ENCODE measurements at regions not wholly inside any gene's neighbourhood (a gene's known extent, or its start where the extent isn't known, plus 50 kb on each side); places are given as distances from the start of the nearest gene placed in this dataset.
"Not testable (repeated sequence)": the region's sequence is repeated elsewhere in the genome, so short reads cannot be mapped to it uniquely, and the experiment has no call there.

DNA sequence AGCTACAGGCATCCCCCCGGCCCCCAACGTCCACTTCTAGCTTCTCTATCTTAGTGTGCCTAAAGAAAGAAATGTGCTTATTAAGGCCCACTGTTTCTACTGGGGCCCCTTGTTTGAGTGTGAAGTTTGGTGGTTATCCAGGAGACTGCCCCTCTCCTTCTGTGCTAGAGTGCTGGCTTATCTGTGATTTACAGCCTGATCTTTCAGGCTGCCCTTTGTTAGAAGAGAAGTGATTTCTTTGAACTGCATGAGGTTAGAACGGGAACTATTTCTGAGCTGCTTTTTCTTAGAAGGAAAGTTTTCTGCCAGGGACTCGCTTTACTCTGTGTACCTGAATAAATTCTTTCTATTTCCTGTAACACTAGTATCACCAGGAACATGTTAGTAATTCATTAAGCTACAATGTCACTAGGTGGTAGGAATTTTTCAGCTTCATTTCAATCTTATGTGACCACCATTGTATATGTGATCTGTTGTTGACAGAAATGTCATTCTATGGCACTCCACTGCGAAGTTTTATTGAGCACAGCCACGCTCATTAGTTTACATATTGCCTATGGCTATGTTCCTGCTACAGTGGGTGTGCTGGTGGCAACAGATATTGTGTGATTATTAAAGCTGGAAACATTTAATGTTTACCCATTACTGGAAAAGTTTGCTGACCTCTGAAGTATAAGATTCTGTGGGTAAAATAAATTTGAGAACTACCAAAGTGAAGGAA is 193.8 kb upstream of the CXorf51B start:
- WGBS, 4 donors = 29 to 46% (median 32%) methylated on average over 6 of the region's 6 CpGs
- H3K36me3 ChIP-seq (replicated peaks in 1 of 2) = no peaks in the 10 kb centered on the region
- TF ChIP-seq, protein P1, sequence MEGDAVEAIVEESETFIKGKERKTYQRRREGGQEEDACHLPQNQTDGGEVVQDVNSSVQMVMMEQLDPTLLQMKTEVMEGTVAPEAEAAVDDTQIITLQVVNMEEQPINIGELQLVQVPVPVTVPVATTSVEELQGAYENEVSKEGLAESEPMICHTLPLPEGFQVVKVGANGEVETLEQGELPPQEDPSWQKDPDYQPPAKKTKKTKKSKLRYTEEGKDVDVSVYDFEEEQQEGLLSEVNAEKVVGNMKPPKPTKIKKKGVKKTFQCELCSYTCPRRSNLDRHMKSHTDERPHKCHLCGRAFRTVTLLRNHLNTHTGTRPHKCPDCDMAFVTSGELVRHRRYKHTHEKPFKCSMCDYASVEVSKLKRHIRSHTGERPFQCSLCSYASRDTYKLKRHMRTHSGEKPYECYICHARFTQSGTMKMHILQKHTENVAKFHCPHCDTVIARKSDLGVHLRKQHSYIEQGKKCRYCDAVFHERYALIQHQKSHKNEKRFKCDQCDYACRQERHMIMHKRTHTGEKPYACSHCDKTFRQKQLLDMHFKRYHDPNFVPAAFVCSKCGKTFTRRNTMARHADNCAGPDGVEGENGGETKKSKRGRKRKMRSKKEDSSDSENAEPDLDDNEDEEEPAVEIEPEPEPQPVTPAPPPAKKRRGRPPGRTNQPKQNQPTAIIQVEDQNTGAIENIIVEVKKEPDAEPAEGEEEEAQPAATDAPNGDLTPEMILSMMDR (IDR thresholded peaks at IDR 0.05) = no peak
- DNase-seq = no peak
- intact Hi-C loops (cut with DNase I) = no loop called here
- no peaks in the 10 kb centered on the region for H3K9me3 ChIP-seq (replicated peaks in 1 of 3)
- H3K27me3 ChIP-seq = no peaks in the 10 kb centered on the region
- H3K4me3 ChIP-seq = no peak overlapping the region
- no peaks in the 10 kb centered on the region for H3K4me1 ChIP-seq (replicated peaks in 1 of 2)
- no peak overlapping the region for H3K27ac ChIP-seq

DNA sequence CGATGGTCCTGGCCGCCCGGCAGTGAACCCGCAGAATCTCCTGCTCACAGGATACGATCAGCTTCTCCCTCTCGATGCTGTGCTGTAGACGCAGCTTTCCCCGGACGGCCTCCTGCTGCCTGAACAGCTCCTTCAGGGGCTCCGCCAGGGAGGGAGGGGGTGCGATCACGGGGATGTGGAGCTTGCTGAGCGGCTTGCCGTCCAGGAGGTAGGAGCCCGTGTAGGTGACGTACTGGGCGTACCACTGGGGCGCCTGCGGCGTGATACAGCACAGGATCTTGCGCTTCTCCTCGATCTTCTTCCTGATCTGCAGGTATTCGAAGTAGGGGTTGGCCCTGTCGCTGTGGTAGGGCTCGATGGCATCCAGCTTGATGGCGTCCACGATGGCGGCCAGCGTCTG is 189.6 kb upstream of the CXorf51B start:
- DNase-seq; H3K4me1 ChIP-seq (replicated peaks in 1 of 2); H3K9me3 ChIP-seq (replicated peaks in 1 of 3); H3K4me3 ChIP-seq; H3K36me3 ChIP-seq (replicated peaks in 1 of 2); H3K27me3 ChIP-seq; intact Hi-C loops (cut with DNase I); H3K27ac ChIP-seq: not testable (repeated sequence)
- WGBS, 4 donors = 87 to 95% (median 91%) methylated on average over 8 to 28 of the region's 29 CpGs; no CpG with 5 or more reads in 1 of the 4 donors

DNA sequence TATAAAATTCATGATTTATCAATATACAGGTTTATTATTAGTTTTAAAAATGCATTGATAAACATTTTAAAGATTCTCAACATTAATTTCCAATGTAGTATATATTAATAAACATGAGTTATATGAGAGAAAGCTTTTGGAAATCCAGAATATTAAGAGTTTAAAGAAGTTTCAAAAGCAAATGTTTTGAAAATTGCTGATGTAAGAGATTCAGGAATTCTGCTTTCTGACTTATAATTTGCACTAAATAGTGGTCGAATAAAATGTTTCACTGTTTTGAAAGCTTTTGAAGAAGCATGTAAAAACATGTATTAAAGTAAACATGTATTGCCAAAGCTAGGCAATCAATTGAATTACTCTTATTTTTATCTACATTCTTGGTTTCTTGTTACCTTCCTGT is 151.2 kb upstream of the CXorf51B start:
- no peak overlapping the region for H3K27ac ChIP-seq
- 35 to 62% (median 50%) methylated on average over 1 of the region's 1 CpG for WGBS, 4 donors
- H3K9me3 ChIP-seq (replicated peaks in 1 of 3) = no peaks in the 10 kb centered on the region
- H3K27me3 ChIP-seq = no peaks in the 10 kb centered on the region
- H3K4me1 ChIP-seq (replicated peaks in 1 of 2) = no peaks in the 10 kb centered on the region
- TF ChIP-seq, protein P1 (IDR thresholded peaks at IDR 0.05) = no peak
- no peak for TF ChIP-seq POLR2A (IDR thresholded peaks at IDR 0.05)
- H3K36me3 ChIP-seq (replicated peaks in 1 of 2) = no peaks in the 10 kb centered on the region
- H3K4me3 ChIP-seq = no peak overlapping the region
- intact Hi-C loops (cut with DNase I) = no loop called here
- DNase-seq = no peak

DNA sequence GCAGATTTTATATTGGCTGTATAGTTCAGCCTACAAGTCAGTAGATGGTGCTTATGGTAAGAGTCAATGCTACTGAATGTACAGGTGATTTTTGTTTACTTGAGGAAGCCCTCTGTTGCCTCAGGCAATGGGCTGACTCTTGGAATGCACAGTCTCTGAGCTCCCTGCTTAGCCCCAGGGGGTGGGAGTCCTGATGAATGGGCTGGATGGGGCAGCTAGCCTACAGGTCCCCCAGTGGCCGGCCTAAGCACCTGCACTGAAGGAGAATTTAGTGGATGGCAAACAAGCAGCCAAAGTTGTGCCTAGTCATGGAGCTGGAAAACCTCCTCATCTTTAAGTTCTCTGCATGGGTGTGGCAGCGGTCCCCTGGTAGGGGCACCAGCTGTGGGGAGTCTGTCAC is 101.8 kb upstream of the CXorf51B start:
- intact Hi-C loops (cut with DNase I) = no loop called here
- Histone ChIP-seq H3K36me3 (replicated peaks in 1 of 2) (no peaks in the 10 kb centered on the region), H3K9me3 (replicated peaks in 1 of 3) (no peaks in the 10 kb centered on the region), H3K27me3 (peaks cover 3% of the 10 kb centered on the region), H3K4me3 (no peak overlapping the region), H3K27ac (no peak overlapping the region), H3K4me1 (replicated peaks in 1 of 2) (no peaks in the 10 kb centered on the region)
- 67 to 100% (median 80%) methylated on average over 1 to 2 of the region's 2 CpGs for WGBS, 4 donors
- no peak for DNase-seq
- TF ChIP-seq POLR2A (IDR thresholded peaks at IDR 0.05) = no peak
- TF ChIP-seq, protein P1 (IDR thresholded peaks at IDR 0.05) = no peak

DNA sequence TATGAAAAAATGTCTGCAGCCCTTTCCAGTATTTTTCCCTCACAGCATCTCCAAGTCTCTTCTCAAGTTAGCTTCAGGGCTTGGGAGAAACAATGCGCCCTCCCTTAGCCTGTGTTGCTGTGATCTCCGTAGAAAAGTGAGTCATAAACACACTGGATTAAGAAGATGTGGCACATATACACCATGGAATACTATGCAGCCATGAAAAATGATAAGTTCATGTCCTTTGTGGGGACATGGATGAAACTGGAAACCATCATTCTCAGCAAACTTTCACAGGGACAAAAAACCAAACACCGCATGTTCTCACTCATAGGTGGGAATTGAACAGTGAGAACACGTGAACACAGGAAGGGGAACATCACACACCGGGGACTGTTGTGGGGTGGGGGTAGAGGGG is 100.7 kb upstream of the CXorf51B start:
- H3K27ac ChIP-seq; H3K27me3 ChIP-seq; H3K9me3 ChIP-seq (replicated peaks in 1 of 3); DNase-seq; intact Hi-C loops (cut with DNase I); H3K4me1 ChIP-seq (replicated peaks in 1 of 2); H3K36me3 ChIP-seq (replicated peaks in 1 of 2); H3K4me3 ChIP-seq: not testable (repeated sequence)
- WGBS, 4 donors = 63 to 69% (median 66%) methylated on average over 5 of the region's 5 CpGs
